ENCODE measurements at regions not wholly inside any gene's neighbourhood (a gene's known extent, or its start where the extent isn't known, plus 50 kb on each side); places are given as distances from the start of the nearest gene placed in this dataset.

DNA sequence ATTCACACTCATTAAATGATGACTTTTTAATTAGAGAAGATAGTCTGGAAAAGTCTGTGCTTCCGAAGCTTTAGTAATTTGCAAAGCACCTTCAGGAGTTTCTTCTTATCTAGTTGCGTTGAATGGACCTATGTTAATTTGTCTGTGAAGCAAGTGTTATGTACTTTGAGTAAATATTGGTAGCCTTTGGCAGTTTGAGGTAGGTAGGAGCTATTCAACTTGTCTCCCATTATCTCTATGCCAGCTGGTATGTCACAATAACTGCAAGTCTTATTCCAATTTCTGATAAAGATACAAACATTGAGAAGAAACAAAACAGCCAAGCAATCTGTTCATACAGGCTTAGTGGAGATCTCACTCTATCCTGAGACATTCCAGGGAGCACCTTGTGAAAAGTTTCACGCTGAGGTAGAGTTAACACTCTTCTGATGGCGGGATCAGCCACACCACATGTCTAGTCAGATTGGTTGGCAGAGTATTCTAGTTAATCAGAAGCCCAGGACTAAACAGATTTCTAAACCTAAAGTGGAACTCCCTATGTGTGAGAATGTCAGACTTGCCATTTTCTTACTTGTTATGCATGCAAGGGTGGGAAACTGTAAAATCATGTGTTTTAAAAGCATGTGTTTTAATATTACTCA, 219.8 kb upstream of the MANEA start:
- H3K4me1 ChIP-seq (ENCODE audit: insufficient read depth, low read length), result no peaks in the 10 kb centered on the region
- no peaks in the 10 kb centered on the region for H3K9me3 ChIP-seq (ENCODE audit: insufficient read depth, low read depth, low read length)
- H3K9ac ChIP-seq (ENCODE audit: low read depth, low read length), result no peak overlapping the region
- H3K36me3 ChIP-seq (ENCODE audit: insufficient read depth, low read length), result no peaks in the 10 kb centered on the region
- H3K27ac ChIP-seq (ENCODE audit: low read depth, low read length), result no peak overlapping the region
- no peaks in the 10 kb centered on the region for H3K27me3 ChIP-seq (ENCODE audit: insufficient read depth, low read length)
- no peak overlapping the region for H3K4me3 ChIP-seq (ENCODE audit: low read length)
- WGBS, result 85% methylated on average over 4 of the region's 4 CpGs

DNA sequence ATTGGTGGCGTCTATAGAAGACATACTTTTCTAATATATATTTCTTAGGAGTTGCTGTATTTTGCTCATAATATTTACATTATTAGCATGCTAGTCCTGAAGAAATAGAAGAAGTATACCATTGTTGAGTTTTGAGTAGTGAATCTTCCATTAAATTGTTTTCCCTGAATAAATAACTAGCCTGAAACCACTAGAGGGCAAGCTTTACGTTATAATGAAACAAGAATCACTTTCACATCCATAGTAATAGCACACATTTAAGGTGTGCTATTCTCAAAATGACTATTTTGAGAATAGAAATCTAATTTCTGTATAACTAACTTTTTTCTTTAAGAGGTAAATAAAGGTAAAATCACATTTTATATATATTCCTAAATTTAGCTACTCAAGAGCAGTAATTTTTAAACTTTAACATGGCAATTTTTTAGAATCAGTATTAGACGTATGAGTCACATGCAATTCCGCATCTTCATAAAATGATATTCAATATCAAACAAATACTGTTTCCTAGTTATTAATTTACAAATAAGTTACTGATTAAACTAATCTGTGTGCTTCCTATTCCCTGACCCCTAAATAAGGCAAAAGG, 213.2 kb upstream of the MANEA start:
- no peaks in the 10 kb centered on the region for H3K9me3 ChIP-seq (ENCODE audit: insufficient read depth, low read depth, low read length)
- H3K27me3 ChIP-seq (ENCODE audit: insufficient read depth, low read length), result no peaks in the 10 kb centered on the region
- H3K4me1 ChIP-seq (ENCODE audit: insufficient read depth, low read length), result peaks cover 16% of the 10 kb centered on the region; the same call in 1 of the 2 replicates
- no peak overlapping the region for H3K9ac ChIP-seq (ENCODE audit: low read depth, low read length)
- WGBS, result 92% methylated on average over 2 of the region's 4 CpGs
- no peak overlapping the region for H3K27ac ChIP-seq (ENCODE audit: low read depth, low read length)
- H3K4me3 ChIP-seq (ENCODE audit: low read length), result no peak overlapping the region
- H3K36me3 ChIP-seq (ENCODE audit: insufficient read depth, low read length), result no peaks in the 10 kb centered on the region

DNA sequence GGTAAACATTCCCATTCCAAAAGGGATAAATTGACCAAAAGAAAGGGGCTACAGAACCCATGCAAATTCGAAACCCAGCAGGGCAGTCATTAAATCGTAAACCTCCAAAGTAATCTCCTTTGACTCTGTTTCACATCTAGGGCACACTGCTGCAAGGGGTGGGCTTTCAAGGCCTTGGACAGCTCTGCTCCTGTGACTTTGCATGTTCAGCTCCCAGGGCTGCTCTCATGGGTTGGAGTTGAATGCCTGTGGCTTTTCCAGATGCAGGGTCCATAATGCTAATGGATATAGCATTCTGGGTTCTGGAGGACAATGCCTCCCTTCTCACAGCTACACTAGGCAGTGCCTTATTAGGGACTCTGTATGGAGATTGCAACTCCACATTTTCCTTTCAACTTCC, 211.9 kb upstream of the MANEA start:
- no peak overlapping the region for H3K4me3 ChIP-seq (ENCODE audit: low read length)
- no peaks in the 10 kb centered on the region for H3K9me3 ChIP-seq (ENCODE audit: insufficient read depth, low read depth, low read length)
- H3K36me3 ChIP-seq (ENCODE audit: insufficient read depth, low read length), result no peaks in the 10 kb centered on the region
- no peaks in the 10 kb centered on the region for H3K27me3 ChIP-seq (ENCODE audit: insufficient read depth, low read length)
- peaks cover 16% of the 10 kb centered on the region; the same call in 1 of the 2 replicates for H3K4me1 ChIP-seq (ENCODE audit: insufficient read depth, low read length)
- H3K9ac ChIP-seq (ENCODE audit: low read depth, low read length), result no peak overlapping the region
- 72% methylated on average over 2 of the region's 2 CpGs for WGBS
- no peak overlapping the region; the same call in 1 of the 2 replicates for H3K27ac ChIP-seq (ENCODE audit: low read depth, low read length)

DNA sequence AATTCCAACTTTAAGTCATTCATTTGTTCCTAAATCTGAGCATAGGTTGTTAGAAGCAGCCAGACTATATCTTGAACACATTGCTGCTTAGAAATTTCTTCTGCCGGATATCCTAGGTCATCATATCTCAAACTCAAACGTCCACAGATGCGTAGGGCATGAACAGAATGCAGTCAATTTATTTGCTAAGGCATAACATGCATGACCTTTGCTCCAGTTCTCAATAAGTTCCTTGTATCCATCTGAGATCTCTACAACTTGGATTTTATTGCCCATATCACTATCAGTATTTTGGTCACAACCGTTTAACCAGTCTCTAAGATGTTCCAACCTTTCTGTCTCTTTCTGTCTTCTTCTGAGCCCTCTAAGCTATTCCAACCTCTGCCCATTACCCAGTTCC, 210.9 kb upstream of the MANEA start:
- no peaks in the 10 kb centered on the region for H3K9me3 ChIP-seq (ENCODE audit: insufficient read depth, low read depth, low read length)
- H3K36me3 ChIP-seq (ENCODE audit: insufficient read depth, low read length), result no peaks in the 10 kb centered on the region
- H3K9ac ChIP-seq (ENCODE audit: low read depth, low read length), result no peak overlapping the region
- no peak overlapping the region for H3K27ac ChIP-seq (ENCODE audit: low read depth, low read length)
- H3K4me3 ChIP-seq (ENCODE audit: low read length), result no peak overlapping the region
- peaks cover 16% of the 10 kb centered on the region; the same call in 1 of the 2 replicates for H3K4me1 ChIP-seq (ENCODE audit: insufficient read depth, low read length)
- 93% methylated on average over 4 of the region's 4 CpGs for WGBS
- no peaks in the 10 kb centered on the region for H3K27me3 ChIP-seq (ENCODE audit: insufficient read depth, low read length)

GRCh38 chr6:95383878-95384277, 193.5 kb upstream of the MANEA start:
- H3K4me1 ChIP-seq (ENCODE audit: insufficient read depth, low read length), result no peaks in the 10 kb centered on the region
- H3K9me3 ChIP-seq (ENCODE audit: insufficient read depth, low read depth, low read length), result no peaks in the 10 kb centered on the region; the same call in 1 of the 2 replicates
- no peak overlapping the region for H3K27ac ChIP-seq (ENCODE audit: low read depth, low read length)
- H3K9ac ChIP-seq (ENCODE audit: low read depth, low read length), result no peak overlapping the region
- H3K27me3 ChIP-seq (ENCODE audit: insufficient read depth, low read length), result no peaks in the 10 kb centered on the region
- H3K4me3 ChIP-seq (ENCODE audit: low read length), result no peak overlapping the region
- H3K36me3 ChIP-seq (ENCODE audit: insufficient read depth, low read length), result no peaks in the 10 kb centered on the region
- WGBS, result 95% methylated on average over 2 of the region's 2 CpGs

GRCh38 chr6:95384988-95385387, 192.3 kb upstream of the MANEA start:
- 95% methylated on average over 7 of the region's 7 CpGs for WGBS

DNA sequence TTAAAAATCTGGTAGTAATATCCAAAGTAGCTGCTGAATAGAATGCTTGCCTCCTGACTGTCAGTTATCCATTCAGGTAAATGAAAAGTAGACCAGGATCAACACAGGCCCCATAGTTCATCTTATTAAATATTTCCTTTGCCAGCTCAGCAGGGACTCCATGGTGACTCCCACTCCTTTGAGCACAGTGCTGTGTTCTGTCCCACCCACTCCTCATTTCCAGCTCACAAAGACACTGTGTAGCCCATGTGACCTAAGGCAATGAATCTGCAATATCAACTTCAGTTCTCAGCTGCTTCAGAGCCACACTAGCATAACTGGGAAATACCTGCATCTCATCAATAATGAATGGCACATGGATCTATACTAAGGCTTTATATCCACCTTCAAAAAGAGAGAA, 189.5 kb upstream of the MANEA start:
- no peak overlapping the region for H3K4me3 ChIP-seq (ENCODE audit: low read length)
- no peak overlapping the region for H3K9ac ChIP-seq (ENCODE audit: low read depth, low read length)
- H3K9me3 ChIP-seq (ENCODE audit: insufficient read depth, low read depth, low read length), result no peaks in the 10 kb centered on the region; the same call in 1 of the 2 replicates
- H3K27me3 ChIP-seq (ENCODE audit: insufficient read depth, low read length), result no peaks in the 10 kb centered on the region
- no peak overlapping the region for H3K27ac ChIP-seq (ENCODE audit: low read depth, low read length)
- H3K4me1 ChIP-seq (ENCODE audit: insufficient read depth, low read length), result no peaks in the 10 kb centered on the region
- H3K36me3 ChIP-seq (ENCODE audit: insufficient read depth, low read length), result no peaks in the 10 kb centered on the region

More at GRCh38 chr6:95384988-95385387, 192.3 kb upstream of the MANEA start:
- no peaks in the 10 kb centered on the region for H3K36me3 ChIP-seq (ENCODE audit: insufficient read depth, low read length)
- no peaks in the 10 kb centered on the region for H3K4me1 ChIP-seq (ENCODE audit: insufficient read depth, low read length)
- no peak overlapping the region for H3K4me3 ChIP-seq (ENCODE audit: low read length)
- H3K9me3 ChIP-seq (ENCODE audit: insufficient read depth, low read depth, low read length), result no peaks in the 10 kb centered on the region; the same call in 1 of the 2 replicates
- H3K9ac ChIP-seq (ENCODE audit: low read depth, low read length), result no peak overlapping the region
- H3K27ac ChIP-seq (ENCODE audit: low read depth, low read length), result no peak overlapping the region
- H3K27me3 ChIP-seq (ENCODE audit: insufficient read depth, low read length), result no peaks in the 10 kb centered on the region

- H3K27me3 ChIP-seq (ENCODE audit: insufficient read depth, low read length), result no peaks in the 10 kb centered on the region
- no peaks in the 10 kb centered on the region for H3K9me3 ChIP-seq (ENCODE audit: insufficient read depth, low read depth, low read length)
- H3K4me3 ChIP-seq (ENCODE audit: low read length), result no peak overlapping the region
- no peaks in the 10 kb centered on the region for H3K36me3 ChIP-seq (ENCODE audit: insufficient read depth, low read length)
- WGBS, result 94% methylated on average over 2 of the region's 2 CpGs
- H3K4me1 ChIP-seq (ENCODE audit: insufficient read depth, low read length), result no peaks in the 10 kb centered on the region
- H3K27ac ChIP-seq (ENCODE audit: low read depth, low read length), result no peak overlapping the region
- H3K9ac ChIP-seq (ENCODE audit: low read depth, low read length), result no peak overlapping the region
Observed at GRCh38 chr6:95404777-95405176, 172.6 kb upstream of the MANEA start.

GRCh38 chr6:95408111-95408510, 169.2 kb upstream of the MANEA start:
- Histone ChIP-seq H3K27me3 (ENCODE audit: insufficient read depth, low read length) (no peaks in the 10 kb centered on the region), H3K36me3 (ENCODE audit: insufficient read depth, low read length) (no peaks in the 10 kb centered on the region), H3K4me3 (ENCODE audit: low read length) (no peak overlapping the region), H3K27ac (ENCODE audit: low read depth, low read length) (no peak overlapping the region), H3K9me3 (ENCODE audit: insufficient read depth, low read depth, low read length) (no peaks in the 10 kb centered on the region), H3K9ac (ENCODE audit: low read depth, low read length) (no peak overlapping the region), H3K4me1 (ENCODE audit: insufficient read depth, low read length) (no peaks in the 10 kb centered on the region)
- WGBS, result 77% methylated on average over 1 of the region's 1 CpG

DNA sequence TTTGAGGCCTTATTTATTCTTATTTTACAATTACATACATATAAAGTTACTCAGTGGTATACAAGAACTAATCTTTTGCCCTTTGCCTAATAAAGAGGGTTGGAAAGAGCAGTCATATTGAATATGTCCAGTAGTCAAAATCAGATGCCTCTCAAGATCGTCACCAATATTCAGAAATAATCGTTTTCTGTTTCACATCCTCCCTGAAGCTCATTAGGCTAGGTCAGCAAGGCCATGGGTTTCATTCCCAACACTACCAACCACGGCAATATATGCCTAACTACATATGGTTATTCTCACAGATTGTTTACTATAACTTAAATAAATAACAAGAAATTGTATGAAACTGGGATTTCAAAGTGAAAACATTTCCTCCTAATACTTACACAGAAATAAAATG, 167.2 kb upstream of the MANEA start:
- no peaks in the 10 kb centered on the region for H3K4me1 ChIP-seq (ENCODE audit: insufficient read depth, low read length)
- H3K27me3 ChIP-seq (ENCODE audit: insufficient read depth, low read length), result no peaks in the 10 kb centered on the region
- WGBS, result 89% methylated on average over 3 of the region's 3 CpGs
- no peak overlapping the region for H3K27ac ChIP-seq (ENCODE audit: low read depth, low read length)
- H3K36me3 ChIP-seq (ENCODE audit: insufficient read depth, low read length), result no peaks in the 10 kb centered on the region
- no peaks in the 10 kb centered on the region for H3K9me3 ChIP-seq (ENCODE audit: insufficient read depth, low read depth, low read length)
- no peak overlapping the region for H3K4me3 ChIP-seq (ENCODE audit: low read length)
- no peak overlapping the region for H3K9ac ChIP-seq (ENCODE audit: low read depth, low read length)

DNA sequence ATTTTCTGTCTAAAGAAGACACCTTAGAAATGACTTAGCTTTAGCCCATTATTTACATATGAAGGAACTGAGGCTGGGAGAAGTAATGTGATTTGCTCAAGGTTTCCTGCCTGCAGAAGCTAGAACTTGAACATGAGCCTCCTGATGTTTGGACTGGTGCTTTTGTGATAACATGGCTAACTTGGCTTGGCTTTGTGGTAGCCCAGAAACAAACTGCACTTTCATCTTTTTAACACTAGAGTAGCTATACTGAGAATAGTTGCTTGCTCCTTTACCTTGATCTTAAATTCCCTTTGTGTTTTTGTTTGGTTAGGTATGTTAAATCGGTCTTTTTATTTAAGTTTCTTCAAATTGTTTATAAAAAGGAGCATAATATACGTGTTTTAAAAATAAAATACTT, 163.5 kb upstream of the MANEA start:
- WGBS, result no CpG with 5 or more reads among the region's 2 CpGs
- no peak overlapping the region for H3K27ac ChIP-seq (ENCODE audit: low read depth, low read length)
- H3K36me3 ChIP-seq (ENCODE audit: insufficient read depth, low read length), result no peaks in the 10 kb centered on the region
- H3K9ac ChIP-seq (ENCODE audit: low read depth, low read length), result no peak overlapping the region
- no peaks in the 10 kb centered on the region; the same call in 1 of the 2 replicates for H3K4me1 ChIP-seq (ENCODE audit: insufficient read depth, low read length)
- H3K9me3 ChIP-seq (ENCODE audit: insufficient read depth, low read depth, low read length), result no peaks in the 10 kb centered on the region
- no peak overlapping the region for H3K4me3 ChIP-seq (ENCODE audit: low read length)
- no peaks in the 10 kb centered on the region for H3K27me3 ChIP-seq (ENCODE audit: insufficient read depth, low read length)

Measured in HUES64 (cell line).